HG03060 (cell line): ENCODE measurements at regions not wholly inside any gene's neighbourhood (a gene's known extent, or its start where the extent isn't known, plus 50 kb on each side); places are given as distances from the start of the nearest gene placed in this dataset.

ENCODE experiments used
- ATAC-seq: cut with Tn5 transposase; IDR thresholded peaks from one replicate; pipeline ENCODE4 v1.9.1; 2021; ENCODE audit warnings: low read depth, moderate number of reproducible peaks; ENCODE audit not compliant: unreplicated experiment

- ATAC-seq = no peak
These were observed 482.6 kb downstream of the PIK3C3 start for GRCh38 chr18:42437646-42438045.

GRCh38 chr18:42442656-42443055 lies 487.6 kb downstream of the PIK3C3 start:
- ATAC-seq = no peak

- no peak for ATAC-seq
These were observed 489.3 kb downstream of the PIK3C3 start for GRCh38 chr18:42444349-42444748.

- no peak for ATAC-seq
These were observed 490.3 kb downstream of the PIK3C3 start for GRCh38 chr18:42445359-42445758.

GRCh38 chr18:42446195-42446594 lies 491.2 kb downstream of the PIK3C3 start:
- ATAC-seq = no peak

- ATAC-seq = no peak
These were observed 492.7 kb downstream of the PIK3C3 start for GRCh38 chr18:42447688-42448087.

- ATAC-seq = no peak
These were observed 503.2 kb downstream of the PIK3C3 start for GRCh38 chr18:42458226-42458625.

- ATAC-seq = no peak
These were observed 504.8 kb downstream of the PIK3C3 start for GRCh38 chr18:42459873-42460272.

GRCh38 chr18:42471885-42472284 lies 516.9 kb downstream of the PIK3C3 start:
- ATAC-seq = no peak

GRCh38 chr18:42473611-42474010 lies 518.6 kb downstream of the PIK3C3 start:
- ATAC-seq = no peak

GRCh38 chr18:42474577-42474976 lies 519.5 kb downstream of the PIK3C3 start:
- ATAC-seq = no peak

GRCh38 chr18:42475157-42475556 lies 520.1 kb downstream of the PIK3C3 start:
- ATAC-seq = no peak

GRCh38 chr18:42477267-42477666 lies 522.2 kb downstream of the PIK3C3 start:
- no peak for ATAC-seq

GRCh38 chr18:42480441-42480840 lies 525.4 kb downstream of the PIK3C3 start:
- no peak for ATAC-seq

- ATAC-seq = no peak
These were observed 529.6 kb downstream of the PIK3C3 start for GRCh38 chr18:42484648-42485047.

GRCh38 chr18:42486271-42486670 lies 531.2 kb downstream of the PIK3C3 start:
- ATAC-seq = no peak

- ATAC-seq = no peak
These were observed 553.8 kb downstream of the PIK3C3 start for GRCh38 chr18:42508683-42509296.

GRCh38 chr18:42509750-42510415 lies 554.8 kb downstream of the PIK3C3 start:
- ATAC-seq = peak; percentile 71

- ATAC-seq = no peak
These were observed 555.5 kb downstream of the PIK3C3 start for GRCh38 chr18:42510540-42510939.

GRCh38 chr18:42513441-42513840 lies 558.4 kb downstream of the PIK3C3 start:
- ATAC-seq = no peak

- ATAC-seq = no peak
These were observed 559.5 kb downstream of the PIK3C3 start for GRCh38 chr18:42514512-42514911.

- no peak for ATAC-seq
These were observed 562.9 kb downstream of the PIK3C3 start for GRCh38 chr18:42517896-42518295.
